NCI-H1694 treated with DMSO at 0.1 percent for 48 hours (cell line): ENCODE measurements at regions not wholly inside any gene's neighbourhood (a gene's known extent, or its start where the extent isn't known, plus 50 kb on each side); places are given as distances from the start of the nearest gene placed in this dataset.

ENCODE experiments used
- DNase-seq: peaks from one replicate; lab custom pipeline; 2025; lab: John Stamatoyannopoulos, UW

DNA sequence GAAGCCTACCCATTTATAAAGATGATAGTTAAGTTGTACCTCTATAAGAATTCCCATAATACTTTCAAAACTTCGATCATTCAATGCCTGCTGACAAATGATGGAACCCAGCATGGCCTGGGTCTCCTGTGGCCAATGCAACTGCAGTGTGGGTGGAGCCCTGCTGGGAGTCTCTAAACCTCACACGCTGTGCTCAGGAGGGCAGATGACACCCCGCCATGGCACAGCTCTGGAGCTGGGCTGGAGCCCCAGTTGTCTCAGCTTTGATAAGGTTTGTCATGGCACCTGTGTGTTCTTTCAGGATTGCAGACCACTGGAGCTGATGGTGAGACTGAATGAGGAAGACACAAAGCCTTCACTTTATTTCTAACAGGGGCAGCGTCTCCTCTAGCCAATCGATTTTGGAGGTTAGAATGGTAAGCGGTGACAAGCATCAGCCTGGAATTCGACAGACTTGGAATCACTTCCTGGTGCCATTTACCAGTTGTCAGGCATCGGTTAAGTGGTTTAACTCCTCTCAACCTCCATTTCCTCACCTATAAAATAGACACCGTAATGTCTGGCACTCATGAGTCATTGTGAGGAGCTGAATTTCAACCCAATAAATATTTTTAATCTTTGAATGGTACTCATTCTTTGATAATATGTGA lies 383.6 kb upstream of the SALL3 start:
- no peak for DNase-seq

DNA sequence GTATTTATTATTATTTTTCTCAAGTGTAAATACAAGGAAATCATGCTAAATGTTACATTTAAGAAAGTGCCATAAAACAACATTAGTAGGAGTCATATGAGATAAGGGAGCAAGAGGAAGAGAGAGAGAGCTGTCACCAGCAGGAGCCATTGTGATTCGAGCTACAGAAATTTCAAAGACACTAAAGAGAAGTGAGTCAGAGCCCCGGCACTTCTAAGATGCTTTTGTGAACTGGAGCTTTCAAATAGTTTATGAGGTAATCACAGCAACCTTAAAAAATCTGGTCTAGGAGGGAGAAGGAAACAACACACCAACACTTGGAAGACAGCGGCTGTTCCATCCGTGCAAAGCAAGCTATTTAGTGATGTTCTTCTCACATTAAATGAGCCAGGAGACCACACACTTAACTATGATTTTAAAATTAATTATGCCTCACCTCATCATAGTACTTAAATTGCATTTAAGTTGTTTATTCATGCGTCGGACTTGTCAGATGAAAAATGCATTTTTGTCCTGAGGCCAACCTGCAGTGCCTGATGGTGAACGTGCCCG lies 382.7 kb upstream of the SALL3 start:
- no peak for DNase-seq

DNA sequence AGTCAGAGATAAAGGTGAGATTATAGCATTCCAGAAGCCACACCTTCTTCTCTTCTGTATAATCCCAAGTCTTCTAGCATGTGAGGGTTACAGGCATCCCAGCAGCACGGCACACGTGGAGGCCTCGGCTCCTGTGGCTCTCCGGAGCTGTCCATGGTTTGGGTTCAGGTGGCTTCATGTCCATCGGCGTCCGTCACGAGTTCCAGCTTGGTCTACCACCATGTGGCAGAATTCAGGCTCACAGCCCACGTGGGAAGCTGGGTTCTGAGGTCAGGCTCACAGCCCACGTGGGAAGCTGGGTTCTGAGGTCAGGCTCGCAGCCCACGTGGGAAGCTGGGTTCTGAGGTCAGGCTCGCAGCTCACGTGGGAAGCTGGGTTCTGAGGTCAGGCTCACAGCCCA lies 378.3 kb upstream of the SALL3 start:
- DNase-seq, result no peak

DNA sequence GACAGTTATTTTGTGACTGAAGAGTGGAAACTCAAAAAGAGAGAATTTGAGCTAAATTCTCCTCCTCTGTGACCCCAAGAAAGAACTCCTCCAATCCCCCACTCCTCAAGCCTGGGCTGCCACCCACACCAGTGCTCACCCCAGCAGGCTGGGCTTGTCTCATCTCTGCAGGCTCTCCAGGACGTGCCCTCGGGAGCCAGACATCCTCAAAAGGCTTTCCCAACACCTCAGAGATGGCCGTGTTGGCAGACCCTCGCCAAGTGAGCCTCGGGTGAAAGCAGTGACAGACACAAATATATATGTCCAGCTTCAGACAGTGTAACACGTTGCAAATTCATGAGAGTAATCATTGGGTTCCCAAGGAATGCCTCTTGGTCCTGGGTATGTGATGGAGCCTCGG lies 377.7 kb upstream of the SALL3 start:
- DNase-seq, result no peak

DNA sequence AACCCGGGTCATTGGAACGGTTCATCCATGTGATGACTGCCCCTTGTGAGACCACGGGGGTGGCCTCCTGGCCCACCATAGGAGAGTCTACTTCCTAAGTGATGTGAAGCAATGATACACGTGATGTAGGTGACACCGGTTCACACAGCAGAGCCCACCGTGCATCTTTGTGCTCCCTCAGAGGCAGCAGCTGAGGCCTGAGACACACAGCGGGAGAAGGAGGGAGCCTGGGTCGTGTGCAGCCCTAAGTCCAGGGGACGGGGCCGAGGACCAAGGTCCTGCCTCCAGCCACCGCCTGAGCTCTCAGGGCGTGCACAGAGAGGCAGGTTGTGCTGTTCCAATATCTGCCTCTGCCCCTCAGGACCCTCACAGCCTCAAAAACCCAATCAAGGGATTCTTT lies 377.2 kb upstream of the SALL3 start:
- DNase-seq, result no peak

DNA sequence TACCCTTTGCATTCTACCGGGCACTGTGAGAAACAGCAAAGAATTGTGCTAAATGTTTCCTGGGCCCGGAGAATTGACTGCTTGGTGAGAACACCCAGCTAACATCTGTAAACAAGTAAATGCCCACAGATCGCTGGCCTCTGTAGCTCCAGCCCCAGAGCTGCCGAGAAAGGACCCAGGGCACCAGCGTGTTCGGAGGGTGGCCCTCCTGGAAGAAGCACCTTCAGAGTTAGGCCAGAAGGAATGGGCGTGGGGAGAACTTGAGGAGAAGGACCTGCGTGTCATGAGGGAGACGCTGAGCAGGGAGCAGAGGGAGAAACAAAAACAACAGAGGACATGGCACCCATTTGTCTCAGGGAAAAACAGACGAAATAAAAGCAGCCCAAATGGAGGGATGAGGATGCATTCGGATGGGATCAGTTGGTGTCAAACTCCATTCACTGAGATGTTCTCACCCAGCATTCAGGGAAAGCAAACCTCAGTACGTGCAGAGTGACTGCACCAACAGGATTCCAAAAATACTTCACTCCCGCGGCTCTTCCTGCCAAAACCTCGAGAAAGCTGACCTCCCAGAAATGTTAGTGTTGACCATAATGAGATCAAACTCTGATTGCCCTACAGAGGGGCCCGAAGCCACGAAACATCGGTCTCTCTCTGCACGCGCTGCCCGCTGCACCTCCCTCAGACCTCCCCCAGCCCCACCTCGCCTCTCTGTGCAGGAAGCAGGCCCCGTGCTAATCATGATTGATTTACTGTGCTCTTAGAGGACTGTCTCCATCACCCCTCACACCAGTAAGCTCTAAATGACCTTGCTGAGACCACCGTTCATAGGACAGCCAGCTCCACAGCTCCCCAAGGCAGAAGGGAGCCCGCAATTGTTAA lies 376.3 kb upstream of the SALL3 start:
- DNase-seq, result no peak

DNA sequence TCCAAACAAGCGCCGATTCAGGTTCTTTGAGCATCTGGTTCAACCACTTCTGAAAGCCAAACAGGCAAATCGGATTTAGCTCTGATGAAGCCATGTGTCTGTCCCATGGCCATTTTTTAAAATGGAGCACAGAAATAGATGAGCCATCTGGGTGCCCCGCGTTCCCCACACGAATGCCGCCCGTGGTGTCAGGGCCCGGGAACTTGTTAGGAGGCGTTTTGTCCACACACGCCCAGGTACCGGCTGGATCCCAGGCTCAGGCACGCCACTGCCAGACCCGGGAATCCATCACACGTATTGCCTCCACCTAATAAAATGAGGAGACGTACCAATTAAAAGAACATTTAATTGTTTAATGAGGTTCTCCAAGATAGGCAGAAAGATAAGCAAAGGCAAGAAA lies 374.4 kb upstream of the SALL3 start:
- no peak for DNase-seq

DNA sequence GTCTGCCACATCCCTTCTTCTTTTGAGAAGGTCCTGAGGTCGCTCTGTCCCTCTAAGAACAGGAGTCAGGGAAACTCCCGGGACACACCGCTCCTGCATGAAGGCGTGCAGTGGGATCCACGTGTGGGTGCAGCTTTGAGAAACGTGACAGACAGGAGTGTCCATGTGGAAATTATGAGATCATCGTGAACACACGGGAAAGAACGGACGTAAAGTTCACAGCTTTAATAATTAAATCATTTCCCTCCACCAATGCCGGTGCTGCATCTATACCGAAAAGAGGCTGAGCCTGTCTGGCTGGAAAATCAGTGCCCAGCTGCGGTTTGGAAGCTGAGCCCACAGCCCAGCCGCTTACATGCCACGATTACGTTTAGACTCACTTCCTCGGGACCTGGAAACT lies 372.4 kb upstream of the SALL3 start:
- DNase-seq, result no peak

DNA sequence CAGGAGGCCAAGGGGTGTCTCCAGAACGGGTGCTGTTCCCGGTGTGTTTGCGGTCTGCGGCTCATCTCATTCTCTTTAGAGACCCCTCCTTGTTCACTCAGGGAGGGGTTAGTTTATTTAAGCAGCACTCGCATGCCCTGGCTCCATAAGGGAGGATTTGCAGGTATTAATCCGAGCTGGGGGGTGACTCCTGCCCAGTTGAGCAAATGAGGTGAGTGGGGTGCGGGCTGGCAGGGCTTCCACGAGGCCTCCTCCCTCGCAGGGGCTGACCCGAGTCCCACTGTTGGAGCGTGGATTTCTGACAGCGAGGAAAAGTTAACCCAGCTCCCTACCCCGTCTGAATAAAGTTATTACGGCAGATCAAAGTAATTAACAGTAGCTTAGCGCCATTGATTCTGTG lies 371.8 kb upstream of the SALL3 start:
- DNase-seq, result no peak

DNA sequence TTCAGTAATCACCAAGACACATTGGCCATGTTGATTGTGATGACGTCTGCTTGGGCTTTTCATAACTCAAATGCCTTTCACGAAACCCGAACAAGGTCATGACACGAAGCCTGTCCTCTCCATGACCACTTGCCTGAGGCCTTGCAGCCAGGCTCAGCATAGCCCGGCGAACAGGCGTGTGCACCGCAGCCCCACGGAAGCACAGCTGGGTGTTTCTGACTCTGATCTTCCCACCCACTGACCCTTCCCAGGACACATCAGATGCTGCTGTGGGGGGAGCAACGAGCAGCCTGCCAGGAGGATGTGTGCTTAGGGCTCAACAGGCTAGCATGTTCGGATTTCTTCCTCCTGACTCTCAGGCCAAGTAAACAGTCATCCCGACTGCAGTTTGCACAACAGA lies 369.4 kb upstream of the SALL3 start:
- no peak for DNase-seq

DNA sequence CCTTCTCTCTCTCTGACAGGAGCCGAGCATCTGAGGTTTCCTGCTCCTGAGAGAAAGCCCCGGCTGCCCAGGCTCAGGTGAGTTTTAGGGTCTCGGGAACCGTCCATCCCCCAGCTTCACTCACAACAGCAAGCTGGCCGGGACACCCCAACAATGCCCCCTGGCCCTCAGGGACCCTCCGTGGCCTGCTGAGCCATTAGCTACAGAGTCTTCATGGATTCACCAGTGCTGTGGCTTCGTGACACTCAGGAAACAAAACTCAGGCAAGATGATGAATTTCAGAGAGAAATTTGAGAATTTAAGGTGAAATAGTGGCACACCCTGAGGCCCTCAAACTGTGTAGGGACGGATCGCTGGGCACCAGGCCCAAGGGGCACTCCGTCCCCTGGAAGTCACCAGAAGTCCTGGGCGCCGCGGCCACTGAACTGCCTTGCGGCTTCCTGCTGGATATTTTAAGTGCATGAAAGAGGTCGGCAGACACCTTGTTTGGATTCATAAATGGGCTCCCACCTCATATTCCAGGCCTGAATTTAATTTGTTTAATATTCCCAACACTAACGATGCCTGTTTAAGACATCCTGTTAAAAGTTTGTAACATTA lies 368.3 kb upstream of the SALL3 start:
- no peak for DNase-seq

DNA sequence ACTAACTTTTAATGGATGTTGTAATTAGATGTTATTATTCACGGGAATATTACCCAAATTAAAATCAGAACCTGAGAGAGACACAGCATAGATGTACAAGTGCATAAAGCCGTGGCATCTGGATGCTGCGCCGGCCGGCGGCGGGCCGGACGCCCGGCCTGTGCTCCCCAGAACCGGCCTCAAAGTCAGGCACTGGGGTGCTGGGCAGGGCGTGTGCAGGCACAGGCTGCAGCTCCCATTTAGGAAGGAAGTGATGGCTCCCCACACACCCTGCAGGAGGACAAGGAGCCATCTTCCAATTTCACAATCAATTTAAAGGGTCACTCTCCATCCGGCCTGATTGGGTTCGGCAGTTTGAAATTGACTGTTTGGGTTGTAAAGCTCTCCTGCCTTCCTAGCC lies 367.7 kb upstream of the SALL3 start:
- no peak for DNase-seq

DNA sequence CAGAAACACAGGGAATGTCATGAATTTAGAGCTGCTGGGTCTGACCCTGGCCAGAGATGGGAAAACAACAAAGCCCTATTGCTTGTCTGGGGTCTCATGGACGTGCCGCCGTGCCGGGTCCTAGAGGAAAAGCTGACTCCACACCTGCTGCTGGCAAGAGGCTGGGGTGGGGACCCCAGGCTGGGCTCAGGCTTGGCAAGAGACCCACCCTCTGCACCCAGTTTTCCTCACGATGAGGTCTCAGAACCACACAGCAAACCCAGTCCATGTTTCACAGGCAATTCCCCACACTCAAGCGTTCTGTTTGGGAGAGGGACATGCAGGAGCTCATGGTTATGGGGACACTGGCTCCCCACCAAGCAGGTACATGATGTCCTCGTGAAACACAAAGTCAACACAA lies 367.3 kb upstream of the SALL3 start:
- DNase-seq, result no peak

DNA sequence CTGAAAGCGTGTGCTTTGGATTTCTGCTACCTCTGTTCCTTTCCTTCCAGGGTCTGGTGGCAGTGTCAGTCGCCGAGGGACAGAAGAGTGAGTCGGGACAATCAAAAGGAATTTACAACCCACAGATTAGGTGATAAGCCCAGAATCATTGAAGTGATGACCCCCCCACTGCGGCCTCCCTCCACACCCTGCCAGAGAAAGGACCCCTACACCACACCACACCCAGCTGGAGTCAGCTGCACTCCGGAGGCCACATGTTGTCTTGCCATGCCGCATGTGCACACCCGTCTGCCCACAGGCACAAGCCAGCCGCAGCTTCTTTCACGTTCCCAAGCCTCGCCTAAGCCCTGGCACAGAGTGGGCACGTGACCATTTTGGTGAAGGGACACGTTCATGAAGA lies 366.8 kb upstream of the SALL3 start:
- no peak for DNase-seq

DNA sequence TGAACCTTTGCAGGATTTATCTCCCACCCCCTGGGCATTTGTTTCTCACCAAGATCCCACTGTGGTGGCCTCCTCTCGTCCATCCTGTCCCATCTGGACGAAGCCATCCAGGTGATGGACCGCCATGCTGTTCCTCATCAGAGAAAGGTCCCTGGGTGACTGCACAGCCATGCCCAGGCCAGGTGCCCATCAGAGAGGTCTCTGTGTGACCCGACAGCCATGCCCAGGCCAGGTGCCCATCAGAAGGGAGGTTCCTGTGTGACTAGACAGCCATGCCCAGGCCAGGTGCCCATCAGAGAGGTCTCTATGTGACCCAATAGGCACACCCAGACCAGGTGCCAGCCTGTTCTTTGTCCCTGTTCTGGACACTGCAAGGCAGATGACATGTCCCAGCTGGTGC lies 360.9 kb upstream of the SALL3 start:
- DNase-seq, result no peak

DNA sequence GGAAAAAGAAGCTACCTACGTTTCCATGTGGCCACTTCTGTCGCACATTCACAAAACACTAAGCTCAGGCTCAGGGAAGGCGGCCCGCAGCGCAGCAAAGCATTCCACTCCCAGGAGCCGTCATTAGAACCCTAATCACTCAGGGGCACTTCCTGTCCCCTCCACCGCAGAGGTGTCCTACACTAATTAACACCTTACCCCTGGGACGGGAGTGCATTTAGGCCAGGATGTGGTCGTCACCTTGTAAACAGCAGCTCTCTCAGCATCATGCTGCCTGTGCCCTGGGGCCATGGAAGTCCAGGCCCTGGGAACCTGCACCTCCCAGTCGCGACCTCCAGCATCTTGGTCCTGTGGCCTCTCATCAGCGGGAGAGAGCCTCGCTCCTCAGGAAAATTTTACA lies 359.8 kb upstream of the SALL3 start:
- no peak for DNase-seq

DNA sequence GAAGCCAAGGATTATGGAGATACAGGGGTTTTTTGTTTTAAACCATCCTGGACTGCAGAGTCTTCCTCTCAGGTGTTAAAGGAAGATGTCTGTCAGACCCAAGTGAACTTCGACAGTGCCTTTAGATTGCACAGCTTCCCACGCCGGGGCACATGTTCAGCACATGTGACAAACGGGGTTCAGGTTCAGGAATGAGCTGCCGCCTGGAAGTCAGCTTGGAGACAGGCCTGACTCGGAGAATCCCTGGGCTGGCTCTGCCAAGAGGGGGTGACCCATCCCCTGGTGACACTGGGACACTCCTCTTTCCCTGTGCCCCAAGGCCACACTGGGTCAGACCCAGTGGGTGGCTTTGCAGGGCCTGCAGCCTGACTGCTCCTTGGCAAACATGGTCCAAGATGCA lies 359.3 kb upstream of the SALL3 start:
- DNase-seq, result no peak

DNA sequence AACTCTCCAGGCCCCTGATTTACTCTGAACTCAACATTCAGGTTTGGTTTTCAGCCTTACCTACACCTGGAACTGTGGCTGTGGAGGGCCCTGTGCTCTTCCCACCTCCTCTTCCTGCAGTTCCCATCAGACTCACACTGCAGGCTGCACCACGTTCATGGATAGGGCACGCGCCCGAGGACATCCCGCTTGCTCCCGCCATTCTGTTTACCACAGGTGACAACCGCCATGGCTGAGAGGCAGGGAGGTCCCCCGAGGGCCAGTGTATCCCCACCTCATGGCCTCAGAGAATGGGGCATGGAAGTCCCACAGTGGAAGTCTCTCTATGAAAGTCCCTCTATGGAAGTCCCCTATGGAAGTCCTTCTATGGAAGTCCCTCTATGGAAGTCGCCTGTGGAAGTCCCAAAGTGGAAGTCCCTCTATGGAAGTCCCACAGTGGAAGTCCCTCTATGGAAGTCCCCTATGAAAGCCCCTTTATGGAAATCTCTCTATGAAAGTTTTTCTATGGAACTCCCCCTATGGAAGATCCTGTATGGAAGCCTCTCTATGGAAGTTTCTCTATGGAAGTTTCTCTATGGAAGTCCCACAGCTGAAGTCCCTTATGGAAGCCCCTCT lies 358.4 kb upstream of the SALL3 start:
- no peak for DNase-seq

DNA sequence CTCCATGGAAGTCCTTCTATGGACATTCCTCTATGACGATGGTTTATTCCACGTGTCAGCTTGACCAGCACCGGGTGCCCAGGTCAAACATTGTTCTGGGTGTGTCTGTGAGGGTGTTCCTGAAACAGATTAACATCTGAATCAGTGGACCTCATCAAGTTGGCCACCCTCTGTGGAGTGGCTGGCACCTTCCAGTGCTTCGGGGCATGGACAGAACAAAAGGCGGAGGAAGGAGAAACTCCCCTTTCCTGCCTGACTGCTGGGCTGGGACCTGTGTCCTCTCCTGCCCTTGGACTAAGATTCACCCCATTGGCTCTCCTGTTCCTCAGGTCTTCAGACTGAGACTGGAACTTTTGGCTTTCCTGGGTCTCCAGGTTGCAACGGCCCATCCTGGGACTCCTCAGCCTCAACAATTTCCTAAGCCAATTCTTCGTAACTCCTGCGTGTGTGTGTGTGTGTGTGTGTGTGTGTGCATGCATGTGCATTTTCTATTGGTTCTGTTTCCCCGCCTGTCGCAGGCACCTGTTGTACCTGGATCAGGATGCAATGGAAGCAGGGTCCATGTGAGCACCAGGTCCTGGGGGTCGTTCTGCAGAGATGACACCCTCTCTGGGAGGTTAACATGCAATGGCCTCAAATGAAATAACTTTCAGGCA lies 357.2 kb upstream of the SALL3 start:
- no peak for DNase-seq

DNA sequence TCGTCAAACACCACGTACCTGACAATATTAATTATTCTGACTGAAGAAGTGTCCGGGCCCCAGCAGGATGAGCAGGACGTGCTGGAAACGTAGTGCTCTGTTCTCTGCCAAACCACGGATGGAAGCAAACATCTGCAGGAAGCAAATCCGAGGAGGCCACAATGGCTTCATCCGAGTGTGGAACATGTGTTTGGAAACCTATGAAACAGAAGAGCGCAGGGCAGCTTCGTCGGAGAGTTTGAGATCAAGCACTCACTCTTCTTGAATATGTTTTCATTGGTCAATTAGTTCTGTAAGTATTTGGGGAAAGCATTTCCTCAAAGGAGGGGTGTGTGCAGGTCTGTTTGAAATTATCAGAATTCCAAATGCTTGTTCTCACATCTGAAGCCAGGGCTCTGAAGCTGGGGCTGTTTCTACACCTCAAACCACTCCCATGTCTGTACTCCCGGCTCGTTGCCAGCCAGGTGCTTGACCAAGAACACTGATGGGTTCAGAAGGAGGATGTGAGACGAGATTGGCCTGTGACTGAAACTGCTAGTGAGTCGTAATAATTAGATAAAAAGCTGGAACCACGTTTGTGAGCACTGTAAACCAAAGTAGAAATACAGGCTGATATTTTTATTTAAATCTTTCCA lies 356.6 kb upstream of the SALL3 start:
- no peak for DNase-seq

DNA sequence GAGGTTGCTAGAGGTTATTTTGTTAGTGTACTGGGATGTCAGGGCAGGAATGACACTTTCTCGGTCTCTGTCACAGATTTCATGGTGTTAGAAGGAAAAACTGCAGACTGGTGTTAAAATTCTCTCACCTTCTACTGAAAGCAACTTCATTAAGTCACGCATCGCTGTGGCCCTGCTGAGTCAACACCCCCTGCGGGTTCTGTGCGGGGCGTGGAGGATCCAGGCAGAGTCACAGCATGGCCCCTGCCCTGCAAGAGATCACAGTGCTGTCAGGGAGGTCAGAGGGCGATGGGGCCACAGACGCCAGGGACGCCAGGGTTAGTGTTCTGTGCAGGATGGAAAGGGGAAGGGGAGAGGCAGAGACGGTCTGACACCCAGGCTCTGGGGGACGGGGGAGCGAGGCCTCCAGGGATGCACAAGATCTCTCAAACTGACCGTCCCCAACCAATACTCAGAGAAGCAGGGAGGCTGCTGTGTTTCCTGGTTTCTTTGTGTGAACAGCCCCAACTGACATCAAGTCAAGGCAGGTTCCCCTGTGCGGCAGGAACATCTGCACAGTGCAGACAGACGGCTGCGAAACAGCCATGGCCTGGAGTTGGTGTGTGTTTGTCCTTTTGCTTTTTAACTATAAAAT lies 354.9 kb upstream of the SALL3 start:
- DNase-seq, result no peak
